GM12878 (cell line): ENCODE measurements at regions not wholly inside any gene's neighbourhood (a gene's known extent, or its start where the extent isn't known, plus 50 kb on each side); places are given as distances from the start of the nearest gene placed in this dataset.

Source experiments
- ATAC-seq: fragments of 200-7000 bp; cut with Tn5 transposase; 3 replicates; pipeline ENCODE4 v1.9.1; 2020; ENCODE audit warnings: mild to moderate bottlenecking, moderate library complexity
- BruUV-seq: library from RNA; stranded (reverse); fragments of 400-500 nt; replicated peaks from 2 replicates; lab custom pipeline; 2021; lab: Mats Ljungman, UMichigan
- CTCF ChIA-PET: fragments of 300-600 bp; sonication (Branson Sonifier 250); formaldehyde crosslinking; extraction: SDS; loops from one replicate; lab custom pipeline; 2021; ENCODE audit warnings: inconsistent platforms; lab: Yijun Ruan, JAX
- POLR2A ChIA-PET: fragments of 350-600 bp; formaldehyde crosslinking; extraction: SDS; loops from one replicate; lab custom pipeline; 2021; ENCODE audit warnings: inconsistent platforms; lab: Charles Lee
- RAD21 ChIA-PET: fragments of 300-600 bp; sonication (Branson Sonifier 250); formaldehyde crosslinking; loops from one replicate; lab custom pipeline; 2023; ENCODE audit warnings: antibody characterized with exemption; ENCODE audit not compliant: unreplicated experiment; lab: Charles Lee
- SMC1A ChIA-PET: fragments of 300-600 bp; sonication (Branson Sonifier 250); formaldehyde crosslinking; loops from one replicate; lab custom pipeline; 2023; ENCODE audit not compliant: unreplicated experiment, uncharacterized antibody; lab: Charles Lee
- DNase-seq: peaks from one replicate; pipeline ENCODE4 v3.0.0-alpha.2; 2011; ENCODE audit warnings: low read depth, low spot score
- FAIRE-seq: peaks from 3 replicates; lab custom pipeline; 2011; peaks lifted over from hg19 to GRCh38; lab: Jason Lieb, UNC
- H2AFZ ChIP-seq: 2 replicates; pipeline ENCODE4 v1.6.0; 2011; ENCODE audit warnings: low read depth, low read length, control low read depth; ENCODE audit not compliant: control insufficient read depth
- H3K27ac ChIP-seq: 2 replicates; pipeline ENCODE4 v1.5.1; 2011; ENCODE audit warnings: control low read depth; ENCODE audit not compliant: control insufficient read depth, insufficient read depth
- H3K27me3 ChIP-seq, 2 experiments: replicated peaks in 1 of 2; 2 replicates each; pipeline versions ENCODE4 v1.6.0 to v1.6.1; 2011; ENCODE audit warnings: low read length in 1 of 2; ENCODE audit not compliant: control insufficient read depth in 2 of 2, insufficient read depth in 2 of 2
- H3K36me3 ChIP-seq, 2 experiments: 2 replicates each; pipeline ENCODE4 v1.5.1; 2011; ENCODE audit warnings: low read length in 1 of 2; ENCODE audit not compliant: control insufficient read depth in 2 of 2, insufficient read depth in 2 of 2
- H3K4me1 ChIP-seq: 2 replicates; pipeline ENCODE4 v1.6.1; 2011; ENCODE audit warnings: mild to moderate bottlenecking, low read length, moderate library complexity, mixed read lengths; ENCODE audit not compliant: control insufficient read depth, insufficient read depth
- H3K4me2 ChIP-seq: 2 replicates; pipeline ENCODE4 v1.6.0; 2011; ENCODE audit warnings: control low read depth; ENCODE audit not compliant: control insufficient read depth, insufficient read depth
- H3K4me3 ChIP-seq: fragments of 200-600 bp; sonication (generic); 2 replicates; pipeline ENCODE4 v1.5.1; 2016
- H3K79me2 ChIP-seq: 2 replicates; pipeline ENCODE4 v1.6.0; 2011; ENCODE audit warnings: low read length; ENCODE audit not compliant: control insufficient read depth, insufficient read depth
- H3K9ac ChIP-seq: 2 replicates; pipeline ENCODE4 v1.8.0; 2011; ENCODE audit warnings: low read length, control low read depth, mixed read lengths; ENCODE audit not compliant: control insufficient read depth, insufficient read depth
- H3K9me3 ChIP-seq: replicated peaks from 3 replicates; pipeline ENCODE4 v1.5.1; 2011; ENCODE audit warnings: mild to moderate bottlenecking, low read length; ENCODE audit not compliant: control insufficient read depth, insufficient read depth
- H4K20me1 ChIP-seq: 2 replicates; pipeline ENCODE4 v1.6.0; 2011; ENCODE audit not compliant: control insufficient read depth, insufficient read depth
- EGR1 ChIP-seq, 2 experiments: IDR thresholded peaks; 1 replicate in 1 of 2; 2 replicates in 1 of 2; pipeline ENCODE4 v1.6.1; 2011 to 2012; ENCODE audit warnings: low read depth in 2 of 2, low read length in 2 of 2, borderline replicate concordance in 1 of 2, mild to moderate bottlenecking in 1 of 2, moderate library complexity in 1 of 2
- PML ChIP-seq: IDR thresholded peaks from 2 replicates; pipeline ENCODE4 v1.6.1; 2012; ENCODE audit warnings: low read length, inconsistent platforms
- in situ Hi-C: fragments of 300-500 bp; cut with MboI; formaldehyde crosslinking; loops from 9 replicates; pipeline ENCODE4 v1.14.3; 2018; ENCODE audit warnings: mixed read lengths
- intact Hi-C: fragments of 100-400 bp; cut with micrococcal nuclease; formaldehyde crosslinking; loops from one replicate; pipeline ENCODE4 v1.14.2; 2022; ENCODE audit not compliant: unreplicated experiment
- TF ChIP-seq, protein P1 (sequence below): fragments of 450-650 bp; IDR thresholded peaks from 2 replicates; pipeline ENCODE4 v1.6.1; 2017; ENCODE audit warnings: mild to moderate bottlenecking, moderate library complexity

GRCh38 chr2:7127687-7128086, 210.5 kb downstream of the RNF144A start:
- ChIA-PET POLR2A (no interaction called here), SMC1A (interaction anchor here (0.9 kb wide), 1 partner anchor 299 kb away, joined by 4 read pairs; no protein-coding TSS in a partner anchor), RAD21 (interaction anchor here (1.2 kb wide), 1 partner anchor 9 kb away, joined by 3 read pairs; no protein-coding TSS in a partner anchor), CTCF (interaction anchor here (1.8 kb wide), 1 partner anchor 8 kb away, joined by 6 read pairs; no protein-coding TSS in a partner anchor)
- ATAC-seq = no peak
- Histone ChIP-seq H3K27me3 (no peaks in the 10 kb centered on the region), H3K4me2 (no peak overlapping the region), H4K20me1 (no peaks in the 10 kb centered on the region), H3K79me2 (no peaks in the 10 kb centered on the region), H3K36me3 (no peaks in the 10 kb centered on the region), H3K9me3 (no peaks in the 10 kb centered on the region), H3K27ac (no peak overlapping the region), H3K9ac (no peak overlapping the region), H3K4me3 (no peak overlapping the region), H3K4me1 (no peaks in the 10 kb centered on the region), H2AFZ (no peak overlapping the region)
- TF ChIP-seq PML (no peak), EGR1 (IDR thresholded peaks at IDR 0.05; ENCODE audit: borderline replicate concordance in 1 of 2, low read depth in 2 of 2, low read length in 2 of 2) (no peak)
- TF ChIP-seq, protein P1, sequence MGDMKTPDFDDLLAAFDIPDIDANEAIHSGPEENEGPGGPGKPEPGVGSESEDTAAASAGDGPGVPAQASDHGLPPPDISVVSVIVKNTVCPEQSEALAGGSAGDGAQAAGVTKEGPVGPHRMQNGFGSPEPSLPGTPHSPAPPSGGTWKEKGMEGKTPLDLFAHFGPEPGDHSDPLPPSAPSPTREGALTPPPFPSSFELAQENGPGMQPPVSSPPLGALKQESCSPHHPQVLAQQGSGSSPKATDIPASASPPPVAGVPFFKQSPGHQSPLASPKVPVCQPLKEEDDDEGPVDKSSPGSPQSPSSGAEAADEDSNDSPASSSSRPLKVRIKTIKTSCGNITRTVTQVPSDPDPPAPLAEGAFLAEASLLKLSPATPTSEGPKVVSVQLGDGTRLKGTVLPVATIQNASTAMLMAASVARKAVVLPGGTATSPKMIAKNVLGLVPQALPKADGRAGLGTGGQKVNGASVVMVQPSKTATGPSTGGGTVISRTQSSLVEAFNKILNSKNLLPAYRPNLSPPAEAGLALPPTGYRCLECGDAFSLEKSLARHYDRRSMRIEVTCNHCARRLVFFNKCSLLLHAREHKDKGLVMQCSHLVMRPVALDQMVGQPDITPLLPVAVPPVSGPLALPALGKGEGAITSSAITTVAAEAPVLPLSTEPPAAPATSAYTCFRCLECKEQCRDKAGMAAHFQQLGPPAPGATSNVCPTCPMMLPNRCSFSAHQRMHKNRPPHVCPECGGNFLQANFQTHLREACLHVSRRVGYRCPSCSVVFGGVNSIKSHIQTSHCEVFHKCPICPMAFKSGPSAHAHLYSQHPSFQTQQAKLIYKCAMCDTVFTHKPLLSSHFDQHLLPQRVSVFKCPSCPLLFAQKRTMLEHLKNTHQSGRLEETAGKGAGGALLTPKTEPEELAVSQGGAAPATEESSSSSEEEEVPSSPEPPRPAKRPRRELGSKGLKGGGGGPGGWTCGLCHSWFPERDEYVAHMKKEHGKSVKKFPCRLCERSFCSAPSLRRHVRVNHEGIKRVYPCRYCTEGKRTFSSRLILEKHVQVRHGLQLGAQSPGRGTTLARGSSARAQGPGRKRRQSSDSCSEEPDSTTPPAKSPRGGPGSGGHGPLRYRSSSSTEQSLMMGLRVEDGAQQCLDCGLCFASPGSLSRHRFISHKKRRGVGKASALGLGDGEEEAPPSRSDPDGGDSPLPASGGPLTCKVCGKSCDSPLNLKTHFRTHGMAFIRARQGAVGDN = no peak
- no peak for FAIRE-seq
- no TSS peak for BruUV-seq
- intact Hi-C loops (no loop called here), in situ Hi-C loops (no loop called here)
- no peak for DNase-seq
